CD4-positive, CD25-positive, alpha-beta regulatory T cell (primary cell): ENCODE measurements at regions not wholly inside any gene's neighbourhood (a gene's known extent, or its start where the extent isn't known, plus 50 kb on each side); places are given as distances from the start of the nearest gene placed in this dataset.

Source experiments
- ATAC-seq, 2 donors: fragments of 150-1000 bp; cut with Tn5 transposase; one replicate each; pipeline ENCODE4 v1.10.0; 2021; ENCODE audit warnings: low read depth in 2 of 2, moderate number of reproducible peaks in 2 of 2, moderate library complexity in 1 of 2
- DNase-seq, 3 donors: peaks; one replicate each; pipeline versions ENCODE4 v3.0.0 to v3.0.0-alpha.2; 2012 to 2022; ENCODE audit warnings: mixed read lengths in 1 of 3
- H3K27ac ChIP-seq: one replicate; pipeline ENCODE4 v1.7.0; 2013; ENCODE audit warnings: mild to moderate bottlenecking, low read length; ENCODE audit not compliant: insufficient read depth, poor library complexity, severe bottlenecking
- H3K27me3 ChIP-seq: one replicate; pipeline ENCODE4 v1.7.0; 2013; ENCODE audit warnings: low read length; ENCODE audit not compliant: control insufficient read depth, insufficient read depth
- H3K36me3 ChIP-seq: one replicate; pipeline ENCODE4 v1.7.0; 2013; ENCODE audit warnings: mild to moderate bottlenecking, low read length, moderate library complexity; ENCODE audit not compliant: control insufficient read depth, insufficient read depth
- H3K4me1 ChIP-seq: 2 replicates; pipeline ENCODE4 v1.7.0; 2013; ENCODE audit warnings: mild to moderate bottlenecking, low read length; ENCODE audit not compliant: insufficient read depth, control insufficient read depth, poor library complexity, severe bottlenecking
- H3K4me3 ChIP-seq: one replicate; pipeline ENCODE4 v1.7.0; 2013; ENCODE audit warnings: low read depth, mild to moderate bottlenecking, low read length, moderate library complexity
- H3K9me3 ChIP-seq, 2 experiments: 1 replicate in 1 of 2; 2 replicates in 1 of 2; pipeline ENCODE4 v1.7.0; 2013; ENCODE audit warnings: low read length in 2 of 2, mild to moderate bottlenecking in 1 of 2, moderate library complexity in 1 of 2; ENCODE audit not compliant: control insufficient read depth in 2 of 2
- H3K27ac Mint-ChIP-seq, 3 donors: one replicate each; pipeline ENCODE4 v1.8.0; 2020 to 2022; ENCODE audit warnings: mild to moderate bottlenecking in 3 of 3, mixed read lengths in 3 of 3, moderate library complexity in 2 of 3
- H3K27me3 Mint-ChIP-seq: one replicate; pipeline ENCODE4 v1.8.0; 2022; ENCODE audit warnings: mild to moderate bottlenecking, mixed read lengths
- H3K36me3 Mint-ChIP-seq: one replicate; pipeline ENCODE4 v1.8.0; 2020; ENCODE audit warnings: mixed read lengths
- H3K4me1 Mint-ChIP-seq, 4 donors: one replicate each; pipeline ENCODE4 v1.8.0; 2020 to 2022; ENCODE audit warnings: mixed read lengths in 4 of 4, mild to moderate bottlenecking in 1 of 4
- H3K4me3 Mint-ChIP-seq, 4 donors: one replicate each; pipeline ENCODE4 v1.8.0; 2020 to 2022; ENCODE audit warnings: mild to moderate bottlenecking in 4 of 4, mixed read lengths in 4 of 4, moderate library complexity in 3 of 4
- H3K9me3 Mint-ChIP-seq, 7 donors: one replicate each; pipeline ENCODE4 v1.8.0; 2020 to 2022; ENCODE audit warnings: mixed read lengths in 7 of 7, mild to moderate bottlenecking in 3 of 7, moderate library complexity in 2 of 7

DNA sequence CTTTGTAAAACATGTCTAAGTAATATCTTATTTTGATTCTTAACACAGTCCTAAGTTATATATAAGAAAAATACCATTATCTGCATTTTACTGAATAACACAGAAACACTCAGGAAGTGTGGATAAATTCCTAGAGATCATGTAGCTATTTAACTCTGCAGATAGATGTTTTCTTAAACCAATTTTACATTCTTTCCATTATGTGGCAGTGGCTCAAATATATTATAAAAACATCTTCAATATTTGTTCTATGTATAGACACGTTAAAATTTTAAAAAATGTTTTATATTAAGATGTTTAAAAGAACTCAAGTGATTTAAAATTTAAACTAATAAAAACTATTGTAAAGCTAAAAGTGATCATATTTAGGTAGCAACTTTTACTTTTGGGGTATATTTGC lies 683.8 kb downstream of the DIPK2A start:
- Histone ChIP-seq H3K27ac (no peak overlapping the region), H3K9me3 (no peaks in the 10 kb centered on the region), H3K36me3 (no peaks in the 10 kb centered on the region), H3K4me3 (no peak overlapping the region), H3K4me1 (no peaks in the 10 kb centered on the region), H3K27me3 (no peaks in the 10 kb centered on the region)
- H3K9me3 Mint-ChIP-seq: peaks cover 0 to 3% (median 0%) of the 10 kb centered on the region in 7 donors
- ATAC-seq (no peak), DNase-seq (no peak)
- H3K4me3 Mint-ChIP-seq: no peak overlapping the region
- H3K27ac Mint-ChIP-seq: no peak overlapping the region
- H3K27me3 Mint-ChIP-seq: no peaks in the 10 kb centered on the region
- H3K36me3 Mint-ChIP-seq: no peaks in the 10 kb centered on the region
- no peaks in the 10 kb centered on the region for H3K4me1 Mint-ChIP-seq

DNA sequence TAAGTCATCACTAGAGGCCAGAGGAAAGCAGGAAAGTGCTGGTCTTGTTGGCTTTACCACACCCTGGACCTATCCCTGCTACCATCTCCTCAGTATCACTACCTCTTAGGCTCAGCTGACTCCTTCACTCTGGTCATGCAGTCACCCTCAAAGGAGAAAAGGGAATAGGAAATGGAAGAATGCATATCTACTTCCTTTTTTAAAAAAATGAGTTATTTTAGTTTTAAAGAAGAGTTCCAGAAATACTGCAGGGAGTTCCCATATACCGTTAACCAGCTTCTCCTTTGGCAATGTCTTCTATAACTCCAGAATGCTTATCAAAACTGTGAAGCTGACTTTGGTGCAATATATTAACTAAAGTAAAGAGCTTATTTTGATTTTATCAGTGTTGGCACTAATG lies 688.6 kb downstream of the DIPK2A start:
- Histone ChIP-seq H3K36me3 (no peaks in the 10 kb centered on the region), H3K4me1 (no peaks in the 10 kb centered on the region), H3K4me3 (no peak overlapping the region), H3K27ac (no peak overlapping the region), H3K27me3 (no peaks in the 10 kb centered on the region), H3K9me3 (no peaks in the 10 kb centered on the region)
- H3K27ac Mint-ChIP-seq: no peak overlapping the region
- no peak overlapping the region for H3K4me3 Mint-ChIP-seq
- DNase-seq (no peak), ATAC-seq (no peak)
- H3K36me3 Mint-ChIP-seq: no peaks in the 10 kb centered on the region
- peaks cover 0 to 9% (median 2%) of the 10 kb centered on the region in 7 donors for H3K9me3 Mint-ChIP-seq
- no peaks in the 10 kb centered on the region for H3K27me3 Mint-ChIP-seq
- H3K4me1 Mint-ChIP-seq: no peaks in the 10 kb centered on the region

DNA sequence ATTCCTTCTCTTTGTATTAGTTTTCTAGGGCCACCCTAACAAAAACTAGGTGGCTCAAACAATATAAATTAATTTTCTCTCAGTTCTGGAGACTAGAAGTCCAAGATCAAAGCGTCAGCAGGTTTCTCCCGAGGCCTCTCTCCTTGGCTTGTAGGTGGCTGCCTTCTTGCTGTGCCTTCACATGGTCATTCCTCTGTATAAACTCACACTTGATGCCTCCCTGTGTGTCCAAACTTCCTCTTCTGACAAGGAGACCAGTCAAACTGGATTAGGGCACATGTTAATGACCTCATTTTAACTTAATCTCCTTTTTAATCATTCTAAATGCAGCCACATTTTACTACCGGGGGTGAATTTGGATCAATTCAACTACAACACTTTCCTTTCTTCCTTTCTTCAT lies 691.1 kb downstream of the DIPK2A start:
- H3K4me3 Mint-ChIP-seq: no peak overlapping the region
- no peak overlapping the region for H3K27ac Mint-ChIP-seq
- H3K27me3 Mint-ChIP-seq: no peaks in the 10 kb centered on the region
- H3K36me3 Mint-ChIP-seq: no peaks in the 10 kb centered on the region
- no peaks in the 10 kb centered on the region for H3K27me3 ChIP-seq
- no peaks in the 10 kb centered on the region for H3K36me3 ChIP-seq
- ATAC-seq (no peak), DNase-seq (no peak)
- no peak overlapping the region for H3K27ac ChIP-seq
- H3K9me3 Mint-ChIP-seq: peaks cover 0 to 14% (median 5%) of the 10 kb centered on the region in 7 donors
- H3K4me1 Mint-ChIP-seq: no peaks in the 10 kb centered on the region
- no peaks in the 10 kb centered on the region for H3K4me1 ChIP-seq
- no peak overlapping the region for H3K4me3 ChIP-seq
- peaks cover 0 to 2% of the 10 kb centered on the region in 2 experiments for H3K9me3 ChIP-seq

- Mint-ChIP-seq H3K9me3 (peaks cover 0 to 14% (median 5%) of the 10 kb centered on the region in 7 donors), H3K27me3 (no peaks in the 10 kb centered on the region), H3K27ac (peak overlapping the region in 1 of 3 donors; percentile 53), H3K4me1 (no peaks in the 10 kb centered on the region), H3K36me3 (no peaks in the 10 kb centered on the region), H3K4me3 (no peak overlapping the region)
- H3K36me3 ChIP-seq: no peaks in the 10 kb centered on the region
- H3K4me3 ChIP-seq: no peak overlapping the region
- peaks cover 0 to 2% of the 10 kb centered on the region in 2 experiments for H3K9me3 ChIP-seq
- ATAC-seq (no peak), DNase-seq (no peak)
- no peak overlapping the region for H3K27ac ChIP-seq
- no peaks in the 10 kb centered on the region for H3K4me1 ChIP-seq
- no peaks in the 10 kb centered on the region for H3K27me3 ChIP-seq
Measured at GRCh38 chr3:144663456-144664436, 692.1 kb downstream of the DIPK2A start.

- H3K36me3 ChIP-seq: no peaks in the 10 kb centered on the region
- no peak overlapping the region for H3K27ac ChIP-seq
- no peak for DNase-seq
- H3K9me3 Mint-ChIP-seq: peaks cover 0 to 14% (median 5%) of the 10 kb centered on the region in 7 donors
- no peaks in the 10 kb centered on the region for H3K36me3 Mint-ChIP-seq
- no peak overlapping the region for H3K4me3 ChIP-seq
- no peaks in the 10 kb centered on the region for H3K4me1 ChIP-seq
- no peak overlapping the region for H3K4me3 Mint-ChIP-seq
- no peaks in the 10 kb centered on the region for H3K4me1 Mint-ChIP-seq
- ATAC-seq: no peak
- H3K27me3 ChIP-seq: no peaks in the 10 kb centered on the region
- H3K27ac Mint-ChIP-seq: no peak overlapping the region
- no peaks in the 10 kb centered on the region for H3K27me3 Mint-ChIP-seq
- H3K9me3 ChIP-seq: peaks cover 0 to 2% of the 10 kb centered on the region in 2 experiments
Measured at GRCh38 chr3:144665567-144666053, 694.0 kb downstream of the DIPK2A start.

DNA sequence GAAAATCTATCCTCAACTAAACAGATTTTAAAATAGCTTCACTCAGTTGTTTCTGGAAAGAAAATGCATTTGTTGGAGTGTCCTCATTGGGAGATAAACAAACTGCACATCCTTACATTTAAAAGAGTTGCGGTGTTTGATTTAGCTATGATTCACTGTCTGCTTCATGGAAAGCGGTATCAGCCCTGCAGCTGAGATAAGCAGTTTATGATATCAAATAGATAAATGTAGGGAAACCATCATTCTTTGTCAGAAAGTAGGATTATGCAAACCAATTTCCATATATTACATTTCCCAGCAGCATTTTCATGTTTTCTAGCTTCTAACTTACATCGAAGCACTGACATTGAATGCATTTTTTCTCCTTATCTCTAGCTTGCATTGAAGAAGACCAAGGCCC lies 698.9 kb downstream of the DIPK2A start:
- Mint-ChIP-seq H3K27me3 (no peaks in the 10 kb centered on the region), H3K36me3 (no peaks in the 10 kb centered on the region), H3K9me3 (peaks cover 0 to 9% (median 3%) of the 10 kb centered on the region in 7 donors), H3K4me1 (no peaks in the 10 kb centered on the region), H3K27ac (no peak overlapping the region), H3K4me3 (no peak overlapping the region)
- no peak for ATAC-seq
- H3K27ac ChIP-seq: no peak overlapping the region
- H3K9me3 ChIP-seq: peaks cover 0 to 2% of the 10 kb centered on the region in 2 experiments
- no peak overlapping the region for H3K4me3 ChIP-seq
- no peaks in the 10 kb centered on the region for H3K36me3 ChIP-seq
- H3K27me3 ChIP-seq: no peaks in the 10 kb centered on the region
- H3K4me1 ChIP-seq: no peaks in the 10 kb centered on the region
- DNase-seq: no peak

- Histone ChIP-seq H3K27ac (no peak overlapping the region), H3K4me3 (no peak overlapping the region), H3K9me3 (no peaks in the 10 kb centered on the region), H3K27me3 (no peaks in the 10 kb centered on the region), H3K36me3 (no peaks in the 10 kb centered on the region), H3K4me1 (no peaks in the 10 kb centered on the region)
- ATAC-seq (no peak), DNase-seq (no peak)
- Mint-ChIP-seq H3K4me1 (no peaks in the 10 kb centered on the region), H3K27ac (no peak overlapping the region), H3K4me3 (no peak overlapping the region), H3K9me3 (peaks cover 0 to 3% (median 0%) of the 10 kb centered on the region in 7 donors), H3K36me3 (no peaks in the 10 kb centered on the region), H3K27me3 (no peaks in the 10 kb centered on the region)
Measured at GRCh38 chr3:144677103-144677502, 705.5 kb downstream of the DIPK2A start.

DNA sequence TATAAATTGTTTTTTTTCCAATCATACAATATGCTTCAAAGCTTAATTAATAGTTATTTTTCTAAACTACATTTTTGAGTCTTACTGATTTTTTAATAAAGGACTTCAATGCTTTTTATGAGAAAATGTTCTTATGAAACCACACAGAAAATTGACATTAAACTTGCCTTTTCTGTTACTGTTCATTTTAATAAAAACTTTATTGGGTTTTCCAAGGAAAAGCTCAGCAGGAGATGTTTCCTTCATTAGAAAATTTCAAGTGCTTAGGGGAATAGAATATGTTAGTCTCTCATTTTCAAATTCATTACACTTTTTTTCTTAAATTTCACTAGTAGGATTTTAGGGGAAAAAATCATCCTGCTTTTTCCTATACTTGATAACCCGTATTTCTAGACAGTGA lies 711.4 kb downstream of the DIPK2A start:
- no peaks in the 10 kb centered on the region for H3K4me1 ChIP-seq
- Mint-ChIP-seq H3K27me3 (no peaks in the 10 kb centered on the region), H3K4me3 (no peak overlapping the region), H3K27ac (no peak overlapping the region), H3K36me3 (no peaks in the 10 kb centered on the region), H3K9me3 (peaks cover 0 to 3% (median 0%) of the 10 kb centered on the region in 7 donors), H3K4me1 (no peaks in the 10 kb centered on the region)
- no peaks in the 10 kb centered on the region for H3K9me3 ChIP-seq
- H3K27ac ChIP-seq: no peak overlapping the region
- no peak for ATAC-seq
- no peak overlapping the region for H3K4me3 ChIP-seq
- no peaks in the 10 kb centered on the region for H3K36me3 ChIP-seq
- DNase-seq: no peak
- no peaks in the 10 kb centered on the region for H3K27me3 ChIP-seq
